Prostate gland (tissue), 2 donors: ENCODE measurements at regions not wholly inside any gene's neighbourhood (a gene's known extent, or its start where the extent isn't known, plus 50 kb on each side); places are given as distances from the start of the nearest gene placed in this dataset.
"Not testable (repeated sequence)": the region's sequence is repeated elsewhere in the genome, so short reads cannot be mapped to it uniquely, and the experiment has no call there.

Experiments used
- DNase-seq: peaks from one replicate; pipeline ENCODE4 v3.0.0-alpha.2; 2019; ENCODE audit warnings: low spot score
- H3K27ac ChIP-seq, 2 donors: fragments of 200-600 bp; sonication (generic); 2 replicates each; pipeline ENCODE4 v1.5.1; 2017 to 2019
- H3K27me3 ChIP-seq: fragments of 200-600 bp; sonication (generic); replicated peaks from 2 replicates; pipeline ENCODE4 v1.5.1; 2019; ENCODE audit not compliant: insufficient read depth
- H3K36me3 ChIP-seq, 2 donors: fragments of 200-600 bp; sonication (generic); 1 replicate in 1 of 2; 2 replicates in 1 of 2; pipeline versions ENCODE4 v1.5.1 to v1.8.1; 2017 to 2019
- H3K4me1 ChIP-seq: fragments of 200-600 bp; sonication (generic); replicated peaks from 2 replicates; pipeline ENCODE4 v1.5.1; 2019
- H3K4me3 ChIP-seq, 2 donors: fragments of 200-600 bp; sonication (generic); 2 replicates each; pipeline ENCODE4 v1.5.1; 2017 to 2019
- H3K9me3 ChIP-seq: fragments of 200-600 bp; sonication (generic); 2 replicates; pipeline ENCODE4 v1.5.1; 2017
- CTCF ChIP-seq, 4 experiments: fragments of 200-600 bp in 2 of 4; fragments of 450-650 bp in 2 of 4; sonication (generic) in 2 of 4; IDR thresholded peaks; 1 replicate in 3 of 4; 2 replicates in 1 of 4; pipeline ENCODE4 v1.5.1; 2016 to 2019; ENCODE audit warnings: antibody characterized with exemption in 4 of 4, mild to moderate bottlenecking in 2 of 4, moderate library complexity in 2 of 4
- POLR2A ChIP-seq: fragments of 450-650 bp; IDR thresholded peaks from one replicate; pipeline ENCODE4 v1.6.1; 2016; ENCODE audit warnings: antibody characterized with exemption, mild to moderate bottlenecking
- POLR2AphosphoS5 ChIP-seq: sonication (generic); formaldehyde crosslinking; IDR thresholded peaks from one replicate; pipeline ENCODE4 v1.6.1; 2017; ENCODE audit warnings: antibody characterized with exemption
- WGBS: methylation state at CpG from one replicate; pipeline ENCODE4 v1.1.5; 2018; 5-methylcytosine and 5-hydroxymethylcytosine counted together
- intact Hi-C: fragments of 100-400 bp; cut with DNase I; formaldehyde crosslinking; loops from one replicate; pipeline ENCODE4 v1.14.2; 2022

DNA sequence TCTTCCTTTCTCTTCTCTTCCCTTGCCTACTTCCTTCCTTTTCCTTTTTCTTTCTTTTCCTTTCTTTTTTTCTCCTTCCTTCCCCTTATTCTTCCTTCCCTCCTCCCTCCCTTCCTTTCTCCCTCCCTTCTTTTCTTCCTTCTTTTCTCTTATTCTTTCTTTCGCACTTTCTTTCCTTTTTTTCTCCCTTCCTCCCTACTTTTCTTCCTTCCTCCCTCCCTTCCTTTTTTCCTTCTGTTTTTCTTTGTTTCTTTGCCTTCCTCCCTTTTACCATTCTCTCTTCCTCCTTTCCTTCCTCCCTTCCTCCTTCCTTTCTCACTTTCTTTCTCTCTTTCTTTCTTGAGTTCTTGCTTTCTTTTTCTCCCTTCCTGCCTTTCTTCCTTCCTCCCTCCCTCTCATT, 416.5 kb downstream of the ANKRD30B start:
- DNase-seq, H3K27me3 ChIP-seq, H3K9me3 ChIP-seq, H3K36me3 ChIP-seq, intact Hi-C loops, H3K27ac ChIP-seq, H3K4me3 ChIP-seq, H3K4me1 ChIP-seq: not testable (repeated sequence)
- WGBS: 97% methylated on average over 1 of the region's 1 CpG

- no peak for TF ChIP-seq POLR2AphosphoS5
- TF ChIP-seq POLR2A: no peak
- no peak for TF ChIP-seq CTCF (IDR thresholded peaks at IDR 0.05)
- H3K36me3 ChIP-seq: no peaks in the 10 kb centered on the region
- no peaks in the 10 kb centered on the region for H3K9me3 ChIP-seq
- no peak for DNase-seq
- whole genome bisulfite sequencing: 9% methylated on average over 30 of the region's 30 CpGs
- H3K4me3 ChIP-seq: no peak overlapping the region
- no peaks in the 10 kb centered on the region for H3K27me3 ChIP-seq
- no peaks in the 10 kb centered on the region for H3K4me1 ChIP-seq
- no peak overlapping the region for H3K27ac ChIP-seq
- intact Hi-C loops: no loop called here
Observed at GRCh38 chr18:15165048-15165447, 417.1 kb downstream of the ANKRD30B start.

DNA sequence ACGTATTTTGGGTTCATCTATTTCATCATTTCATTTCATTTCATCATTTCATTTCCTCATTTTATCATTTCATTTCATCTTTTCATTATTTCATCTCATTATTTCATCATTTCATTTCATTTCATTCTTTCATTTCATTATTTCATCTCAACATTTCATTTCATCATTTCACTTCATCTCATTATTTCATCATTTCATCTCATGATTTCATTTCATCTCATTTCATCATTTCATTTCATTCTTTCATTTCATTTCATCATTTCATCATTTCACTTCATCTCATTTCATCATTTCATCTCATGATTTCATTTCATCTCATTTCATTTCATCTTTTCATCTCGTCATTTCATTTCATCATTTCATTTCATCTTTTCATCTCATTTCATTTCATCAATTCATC, 445.1 kb downstream of the ANKRD30B start:
- H3K36me3 ChIP-seq, H3K4me1 ChIP-seq, H3K9me3 ChIP-seq, H3K27ac ChIP-seq, intact Hi-C loops, H3K4me3 ChIP-seq, H3K27me3 ChIP-seq, DNase-seq: not testable (repeated sequence)
- WGBS: 69% methylated on average over 2 of the region's 2 CpGs

- H3K27ac ChIP-seq, H3K27me3 ChIP-seq, intact Hi-C loops, DNase-seq, H3K36me3 ChIP-seq, H3K4me1 ChIP-seq, H3K9me3 ChIP-seq, H3K4me3 ChIP-seq: not testable (repeated sequence)
- 65% methylated on average over 3 of the region's 3 CpGs for WGBS
Observed at GRCh38 chr18:15193813-15194212, 445.8 kb downstream of the ANKRD30B start.

DNA sequence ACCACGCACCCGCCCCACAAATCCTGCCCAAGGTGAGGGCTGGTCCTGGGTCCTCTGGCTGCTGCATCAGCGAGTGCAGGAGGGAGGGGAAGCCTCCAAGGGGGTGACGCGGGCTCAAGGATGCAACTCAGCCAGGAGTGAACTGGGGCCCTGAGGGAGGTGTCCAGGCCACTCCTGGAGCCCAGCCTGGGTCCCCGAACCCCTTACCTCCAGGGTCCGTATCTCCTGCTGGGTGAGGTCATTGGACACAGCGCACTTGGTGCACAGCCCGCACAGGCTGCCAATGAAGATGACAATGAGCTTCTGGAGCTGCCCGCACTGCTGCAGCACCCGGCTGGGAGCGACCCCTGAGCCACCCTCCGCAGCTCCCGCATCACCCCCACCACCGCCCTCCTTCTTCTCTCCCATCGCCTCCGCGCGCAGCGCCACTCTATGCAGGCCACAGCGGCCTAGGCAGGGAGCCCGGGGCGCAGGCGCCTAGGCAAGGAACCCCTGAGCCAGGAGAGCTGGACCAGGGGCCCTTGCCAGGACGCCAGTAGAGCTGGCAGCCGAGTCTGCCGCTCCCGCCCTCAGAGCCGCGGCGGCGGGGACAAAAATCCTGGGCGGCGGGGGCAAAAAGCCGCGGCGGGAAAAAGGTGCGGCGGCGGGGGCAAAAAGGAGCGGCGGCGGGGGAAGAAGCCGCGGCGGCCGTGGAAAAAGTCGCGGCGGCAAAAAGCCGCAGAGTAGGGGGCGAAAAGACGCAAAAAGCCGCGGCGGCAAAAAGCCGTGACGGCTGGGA, 449.6 kb downstream of the ANKRD30B start:
- H3K4me3 ChIP-seq: peak overlapping the region; percentile 22 to 25
- H3K4me1 ChIP-seq, H3K36me3 ChIP-seq, intact Hi-C loops, H3K9me3 ChIP-seq, H3K27ac ChIP-seq, H3K27me3 ChIP-seq, DNase-seq: not testable (repeated sequence)
- 3% methylated on average over 50 of the region's 58 CpGs for WGBS

- peaks cover 2% of the 10 kb centered on the region for H3K27me3 ChIP-seq
- H3K4me1 ChIP-seq: no peaks in the 10 kb centered on the region
- H3K27ac ChIP-seq: no peak overlapping the region
- intact Hi-C loops: no loop called here
- no peak for DNase-seq
- TF ChIP-seq POLR2AphosphoS5 (no peak), POLR2A (no peak), CTCF (IDR thresholded peaks at IDR 0.05) (no peak)
- peak overlapping the region; percentile 22 to 25 for H3K4me3 ChIP-seq
- no peaks in the 10 kb centered on the region for H3K36me3 ChIP-seq
- no peaks in the 10 kb centered on the region for H3K9me3 ChIP-seq
- WGBS: 2% methylated on average over 30 of the region's 30 CpGs
Observed at GRCh38 chr18:15198116-15198389, 450.1 kb downstream of the ANKRD30B start.
